ENCODE measurements at regions not wholly inside any gene's neighbourhood (a gene's known extent, or its start where the extent isn't known, plus 50 kb on each side); places are given as distances from the start of the nearest gene placed in this dataset.

DNA sequence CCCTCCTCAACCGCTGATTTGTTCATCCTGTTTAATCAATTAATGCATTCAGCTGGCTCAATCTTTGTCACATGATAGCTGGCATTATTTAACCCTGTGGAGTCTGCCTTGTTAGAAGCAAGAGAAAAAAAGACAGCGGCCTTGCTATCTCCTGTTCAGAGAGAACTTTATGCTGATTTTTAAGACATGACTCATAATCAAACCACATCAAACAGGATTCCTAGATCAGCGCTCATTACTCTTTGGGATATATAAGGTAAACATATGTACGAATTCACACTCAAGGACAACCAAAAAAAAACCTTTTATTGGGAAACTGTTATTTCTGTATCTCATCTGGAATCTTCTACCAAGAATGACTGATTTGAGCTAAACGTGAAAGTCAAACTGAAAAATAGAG is 195.1 kb downstream of the C1D start:
- H3K4me2 ChIP-seq (replicated peaks; ENCODE audit: extremely low read depth, low read length, poor library complexity, severe bottlenecking) = no peak overlapping the region
- intact Hi-C loops (cut with micrococcal nuclease) = no loop called here
- no peak for DNase-seq
- H3K27ac ChIP-seq (ENCODE audit: low read depth in 1 of 2, low read length in 2 of 2) = no peak overlapping the region
- 100% methylated on average over 1 of the region's 5 CpGs for WGBS (ENCODE audit: insufficient coverage)
- no peaks in the 10 kb centered on the region for H3K4me1 Mint-ChIP-seq
- H3K9me3 ChIP-seq (replicated peaks in 1 of 2; ENCODE audit: control insufficient read depth in 1 of 2, insufficient read depth in 1 of 2, low read length in 2 of 2) = no peaks in the 10 kb centered on the region
- no peak overlapping the region for H3K9ac ChIP-seq (ENCODE audit: insufficient read depth, low read length, poor library complexity, severe bottlenecking)
- H3K27me3 ChIP-seq (ENCODE audit: control insufficient read depth in 2 of 2, insufficient read depth in 2 of 2, low read length in 2 of 2) = no peaks in the 10 kb centered on the region
- no peak overlapping the region for H3K4me3 Mint-ChIP-seq
- H3K27me3 Mint-ChIP-seq (ENCODE audit: low read depth in 3 of 3) = peaks cover 7 to 11% (median 8%) of the 10 kb centered on the region in 3 donors
- H2AFZ ChIP-seq (ENCODE audit: insufficient read depth, low read depth, low read length, poor library complexity, severe bottlenecking) = no peak overlapping the region
- TF ChIP-seq, protein P1, sequence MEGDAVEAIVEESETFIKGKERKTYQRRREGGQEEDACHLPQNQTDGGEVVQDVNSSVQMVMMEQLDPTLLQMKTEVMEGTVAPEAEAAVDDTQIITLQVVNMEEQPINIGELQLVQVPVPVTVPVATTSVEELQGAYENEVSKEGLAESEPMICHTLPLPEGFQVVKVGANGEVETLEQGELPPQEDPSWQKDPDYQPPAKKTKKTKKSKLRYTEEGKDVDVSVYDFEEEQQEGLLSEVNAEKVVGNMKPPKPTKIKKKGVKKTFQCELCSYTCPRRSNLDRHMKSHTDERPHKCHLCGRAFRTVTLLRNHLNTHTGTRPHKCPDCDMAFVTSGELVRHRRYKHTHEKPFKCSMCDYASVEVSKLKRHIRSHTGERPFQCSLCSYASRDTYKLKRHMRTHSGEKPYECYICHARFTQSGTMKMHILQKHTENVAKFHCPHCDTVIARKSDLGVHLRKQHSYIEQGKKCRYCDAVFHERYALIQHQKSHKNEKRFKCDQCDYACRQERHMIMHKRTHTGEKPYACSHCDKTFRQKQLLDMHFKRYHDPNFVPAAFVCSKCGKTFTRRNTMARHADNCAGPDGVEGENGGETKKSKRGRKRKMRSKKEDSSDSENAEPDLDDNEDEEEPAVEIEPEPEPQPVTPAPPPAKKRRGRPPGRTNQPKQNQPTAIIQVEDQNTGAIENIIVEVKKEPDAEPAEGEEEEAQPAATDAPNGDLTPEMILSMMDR (IDR thresholded peaks at IDR 0.05) = no peak
- no peaks in the 10 kb centered on the region for H3K9me3 Mint-ChIP-seq
- H3K4me1 ChIP-seq (ENCODE audit: control insufficient read depth in 1 of 2, insufficient read depth in 2 of 2, low read length in 2 of 2) = no peaks in the 10 kb centered on the region
- H3K36me3 ChIP-seq (replicated peaks in 1 of 2; ENCODE audit: control insufficient read depth in 1 of 2, insufficient read depth in 2 of 2, low read length in 2 of 2) = no peaks in the 10 kb centered on the region
- H4K20me1 ChIP-seq (ENCODE audit: insufficient read depth, low read length) = no peaks in the 10 kb centered on the region
- no peak overlapping the region for H3K4me3 ChIP-seq (replicated peaks in 1 of 3; ENCODE audit: low read depth in 2 of 3, low read length in 3 of 3)
- H3K36me3 Mint-ChIP-seq = no peaks in the 10 kb centered on the region
- no peak overlapping the region for H3K27ac Mint-ChIP-seq
- H3K79me2 ChIP-seq (ENCODE audit: insufficient read depth, low read length) = no peaks in the 10 kb centered on the region

- Histone ChIP-seq H3K36me3 (replicated peaks in 1 of 2; ENCODE audit: control insufficient read depth in 1 of 2, insufficient read depth in 2 of 2, low read length in 2 of 2) (no peaks in the 10 kb centered on the region), H3K9me3 (replicated peaks in 1 of 2; ENCODE audit: control insufficient read depth in 1 of 2, insufficient read depth in 1 of 2, low read length in 2 of 2) (no peaks in the 10 kb centered on the region), H3K79me2 (ENCODE audit: insufficient read depth, low read length) (no peaks in the 10 kb centered on the region), H3K27ac (ENCODE audit: low read depth in 1 of 2, low read length in 2 of 2) (no peak overlapping the region), H3K9ac (ENCODE audit: insufficient read depth, low read length, poor library complexity, severe bottlenecking) (no peak overlapping the region), H3K4me1 (ENCODE audit: control insufficient read depth in 1 of 2, insufficient read depth in 2 of 2, low read length in 2 of 2) (no peaks in the 10 kb centered on the region), H3K27me3 (ENCODE audit: control insufficient read depth in 2 of 2, insufficient read depth in 2 of 2, low read length in 2 of 2) (no peaks in the 10 kb centered on the region), H4K20me1 (ENCODE audit: insufficient read depth, low read length) (no peaks in the 10 kb centered on the region), H3K4me2 (replicated peaks; ENCODE audit: extremely low read depth, low read length, poor library complexity, severe bottlenecking) (no peak overlapping the region), H2AFZ (ENCODE audit: insufficient read depth, low read depth, low read length, poor library complexity, severe bottlenecking) (no peak overlapping the region), H3K4me3 (replicated peaks in 1 of 3; ENCODE audit: low read depth in 2 of 3, low read length in 3 of 3) (no peak overlapping the region)
- Mint-ChIP-seq H3K36me3 (no peaks in the 10 kb centered on the region), H3K27ac (no peak overlapping the region), H3K4me1 (no peaks in the 10 kb centered on the region), H3K9me3 (peaks cover 0 to 3% (median 0%) of the 10 kb centered on the region in 7 donors), H3K4me3 (no peak overlapping the region), H3K27me3 (ENCODE audit: low read depth in 3 of 3) (peaks cover 2 to 7% (median 5%) of the 10 kb centered on the region in 3 donors)
- 90% methylated on average over 5 of the region's 13 CpGs for WGBS (ENCODE audit: insufficient coverage)
- intact Hi-C loops (cut with micrococcal nuclease) = no loop called here
- DNase-seq = no peak
- TF ChIP-seq, protein P1 (IDR thresholded peaks at IDR 0.05) = no peak
Observed at GRCh38 chr2:67871686-67872412, 191.0 kb downstream of the C1D start.
